ENCODE measurements at regions not wholly inside any gene's neighbourhood (a gene's known extent, or its start where the extent isn't known, plus 50 kb on each side); places are given as distances from the start of the nearest gene placed in this dataset.
"Not testable (repeated sequence)": the region's sequence is repeated elsewhere in the genome, so short reads cannot be mapped to it uniquely, and the experiment has no call there.

GRCh38 chr15:20020588-20020987 lies 521.0 kb downstream of the GOLGA6L6 start:
- TF ChIP-seq CTCF (IDR thresholded peaks at IDR 0.05); ZFX (IDR thresholded peaks at IDR 0.05; ENCODE audit: borderline replicate concordance): not testable (repeated sequence)

All from 22Rv1 (cell line).